ENCODE measurements at regions not wholly inside any gene's neighbourhood (a gene's known extent, or its start where the extent isn't known, plus 50 kb on each side); places are given as distances from the start of the nearest gene placed in this dataset.
"Not testable (repeated sequence)": the region's sequence is repeated elsewhere in the genome, so short reads cannot be mapped to it uniquely, and the experiment has no call there.

DNA sequence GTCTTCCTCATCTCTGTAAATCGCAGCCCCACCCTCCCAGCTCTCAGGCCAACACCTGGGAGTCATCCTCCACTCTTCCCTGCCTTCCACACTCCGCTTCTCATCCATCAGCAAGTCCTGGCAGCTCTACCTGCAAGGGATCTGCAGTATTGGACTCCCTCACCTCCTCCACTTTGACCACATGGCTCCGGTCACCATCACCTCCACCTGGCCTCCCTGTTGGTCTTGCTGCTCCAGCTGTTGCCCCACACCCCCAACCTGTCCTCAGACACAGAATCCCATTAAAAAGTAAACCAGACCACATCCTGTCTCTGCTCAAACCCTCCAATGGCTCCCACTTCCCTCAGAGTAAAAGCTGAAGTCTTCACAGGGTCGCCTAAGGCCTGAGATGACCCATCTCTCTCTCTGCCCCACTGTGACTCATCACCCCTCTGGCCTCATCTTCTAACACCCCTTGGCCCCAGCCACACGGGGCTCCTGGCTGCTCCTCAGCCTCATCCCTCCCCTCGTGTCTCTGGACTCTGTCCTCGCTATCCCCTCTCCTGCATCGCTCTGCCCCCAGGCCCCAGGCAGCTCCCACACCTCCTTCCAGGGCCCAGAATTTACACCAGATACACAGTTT lies 185.1 kb upstream of the SULF2 start:
- no peak for DNase-seq

DNA sequence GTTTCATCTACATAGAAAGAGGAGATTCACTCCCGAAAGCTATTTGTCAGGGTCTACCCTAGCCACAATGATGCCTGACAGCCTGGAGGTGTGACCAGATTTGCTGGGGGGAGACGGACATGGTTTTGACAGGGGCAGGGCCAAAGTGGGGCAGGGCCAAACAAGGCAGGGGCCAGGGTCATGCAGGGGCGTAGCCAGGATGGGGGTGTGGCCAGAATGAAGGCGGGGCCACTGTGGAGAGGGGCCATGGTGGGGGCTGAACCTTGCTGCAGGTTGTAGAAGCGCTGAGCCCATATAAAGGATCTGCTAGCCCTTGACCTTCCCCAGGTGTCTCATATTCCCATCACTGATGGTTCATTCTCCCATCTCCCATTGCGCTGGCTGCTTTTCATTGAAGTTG lies 184.1 kb upstream of the SULF2 start:
- DNase-seq: no peak

DNA sequence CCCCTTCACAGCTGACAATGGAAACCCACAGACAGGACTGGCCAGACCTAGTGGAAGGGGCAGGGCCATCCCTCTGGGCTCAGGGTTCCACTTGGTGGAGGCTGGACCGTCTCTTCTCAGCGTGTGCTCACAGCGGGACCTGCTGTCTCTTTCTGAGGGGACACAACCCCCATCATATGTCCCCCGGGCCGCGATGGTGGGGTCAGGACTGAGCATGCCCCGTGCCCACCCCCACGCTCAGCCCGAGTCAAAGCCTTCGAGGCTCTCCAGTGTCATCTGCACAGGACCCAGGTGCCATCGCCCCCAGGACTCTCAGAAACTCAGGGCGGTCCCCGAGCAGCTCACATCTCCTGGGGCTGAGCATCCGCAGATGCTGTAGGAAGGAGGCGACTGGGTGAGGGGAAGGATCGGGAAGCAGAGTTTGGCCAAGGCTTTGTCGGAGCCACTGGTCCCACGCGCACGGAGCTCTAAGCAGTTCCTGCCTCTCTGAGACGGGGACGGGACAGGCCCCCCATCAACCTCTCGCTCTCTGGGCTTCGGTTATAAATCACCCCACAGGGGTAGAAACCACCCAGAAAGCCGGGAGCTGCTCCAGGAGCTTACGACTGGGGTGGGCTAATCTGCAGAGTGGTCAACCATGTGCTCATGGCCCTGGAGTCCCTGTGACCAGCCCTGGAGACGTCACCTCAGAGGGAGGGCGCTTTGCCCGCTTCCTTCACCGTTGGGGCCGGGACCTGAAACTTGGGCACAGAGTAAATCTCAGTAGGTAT lies 183.4 kb upstream of the SULF2 start:
- no peak for DNase-seq

GRCh38 chr20:47964149-47964548 lies 178.9 kb upstream of the SULF2 start:
- no peak for DNase-seq

DNA sequence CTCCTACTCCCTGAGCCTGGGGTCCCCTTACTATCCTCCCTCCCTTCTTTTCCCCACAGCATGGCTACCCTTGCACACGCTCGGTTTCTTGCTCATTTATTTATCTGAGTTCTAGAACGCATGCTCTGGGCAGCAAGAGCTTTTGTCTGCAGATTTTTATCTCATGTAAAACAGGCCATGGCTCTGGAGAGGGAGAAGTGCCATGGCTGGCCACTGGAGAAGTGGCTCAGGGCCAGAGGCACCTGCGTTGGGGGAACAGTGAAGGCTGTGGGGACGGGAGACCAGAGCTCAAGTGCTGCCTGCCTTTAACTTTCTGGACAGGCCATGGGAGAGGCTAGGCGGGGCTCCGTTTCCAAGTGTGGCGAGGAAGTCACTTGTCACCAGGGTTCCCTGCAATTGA lies 177.7 kb upstream of the SULF2 start:
- DNase-seq: no peak

- no peak for DNase-seq
Measured at GRCh38 chr20:47962286-47962963, 177.1 kb upstream of the SULF2 start.

DNA sequence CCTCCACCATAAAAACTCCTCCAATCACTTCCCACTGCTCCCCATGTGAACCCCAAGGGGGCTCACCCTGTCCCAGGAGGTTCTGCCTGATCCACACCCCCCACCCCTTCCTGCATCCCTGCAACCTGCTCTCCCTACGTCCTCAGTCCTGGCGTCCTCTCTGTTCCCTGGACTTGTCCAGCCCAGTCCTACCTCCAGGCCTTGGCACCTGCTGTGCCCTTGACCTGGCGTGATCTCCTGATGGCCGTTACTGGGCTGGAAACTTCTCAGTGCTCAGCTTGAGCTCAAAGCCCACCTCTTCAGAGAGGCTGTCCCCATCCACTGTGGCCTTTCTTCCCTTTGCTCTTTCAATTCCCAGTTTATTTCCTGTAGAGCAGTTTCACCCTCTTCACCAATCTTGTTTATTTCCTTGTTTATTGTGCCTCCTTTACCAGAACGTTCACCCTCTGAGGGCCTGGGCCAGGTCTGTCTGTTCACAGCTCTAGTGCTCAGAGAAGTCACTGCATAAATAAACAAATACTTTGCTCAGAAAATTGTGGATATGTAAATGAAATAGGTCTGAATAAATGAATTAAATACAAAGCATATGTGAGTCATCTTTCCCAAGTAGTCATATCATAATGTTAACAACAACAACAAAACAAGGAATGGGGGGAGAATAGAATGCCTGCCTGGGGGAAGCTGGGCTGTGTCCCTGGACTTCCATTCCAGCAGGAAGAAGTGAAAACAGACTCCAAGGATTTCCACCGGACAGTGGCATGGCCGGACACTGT lies 175.7 kb upstream of the SULF2 start:
- no peak for DNase-seq

GRCh38 chr20:47960277-47960676 lies 175.0 kb upstream of the SULF2 start:
- DNase-seq: no peak

- not testable (repeated sequence) for DNase-seq
Measured at GRCh38 chr20:47957989-47958801, 172.9 kb upstream of the SULF2 start.

DNA sequence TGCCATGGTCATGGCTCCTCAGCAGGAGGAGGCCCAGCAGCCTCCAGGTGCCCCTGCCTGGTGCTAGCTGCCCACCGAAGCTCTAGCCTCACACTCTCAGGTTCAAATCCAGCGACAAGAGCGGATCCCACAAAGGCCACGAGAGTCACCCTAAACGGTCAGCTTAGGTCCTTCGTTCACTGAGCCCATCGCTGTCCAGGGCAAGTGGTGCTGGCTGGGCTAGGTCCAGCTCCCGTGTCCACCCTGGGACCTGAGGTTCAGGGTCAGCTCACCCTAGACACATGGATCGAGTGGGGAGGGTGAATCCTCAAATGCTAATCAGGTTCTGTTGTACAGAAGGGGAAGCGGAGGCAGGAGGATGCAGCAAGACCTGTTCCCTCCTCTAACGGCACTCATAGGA lies 171.9 kb upstream of the SULF2 start:
- no peak for DNase-seq

DNA sequence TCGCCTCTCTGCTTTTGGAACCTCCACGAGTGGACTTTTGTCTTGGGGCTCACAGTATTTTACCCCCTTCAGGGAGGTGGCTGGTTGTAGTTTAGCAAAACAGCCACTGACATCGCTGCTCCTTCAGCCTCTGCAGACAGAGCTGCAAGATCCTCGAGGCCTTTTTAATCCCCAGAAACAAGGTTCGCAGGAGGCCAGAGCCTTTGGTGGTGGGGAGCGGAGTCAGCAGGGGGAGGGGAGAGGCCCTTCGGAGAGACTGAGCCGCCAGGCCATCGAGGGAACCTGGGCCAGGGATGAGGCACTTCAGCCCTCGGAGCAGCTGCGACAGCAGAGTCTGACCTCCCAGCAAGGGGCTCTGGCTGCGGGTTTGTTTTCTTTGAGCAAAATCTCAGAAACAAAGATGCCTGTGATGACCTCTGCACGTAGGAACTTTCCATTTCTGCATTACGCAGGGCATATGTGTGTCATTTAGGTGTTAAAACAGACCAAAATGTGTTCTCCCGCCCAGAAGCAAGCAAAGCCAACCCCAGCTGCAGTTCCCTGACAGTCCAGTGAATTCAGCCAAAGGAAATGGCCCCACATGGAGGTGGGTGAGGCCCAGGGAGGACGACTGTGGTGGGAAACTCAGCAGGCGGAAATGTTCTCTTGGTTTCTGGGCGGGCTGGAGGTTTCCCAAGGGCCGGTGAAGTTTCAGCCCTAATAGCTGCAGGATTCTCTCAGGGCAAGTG lies 171.2 kb upstream of the SULF2 start:
- DNase-seq: no peak

GRCh38 chr20:47953471-47953870 lies 168.2 kb upstream of the SULF2 start:
- DNase-seq: no peak

GRCh38 chr20:47952023-47952564 lies 166.8 kb upstream of the SULF2 start:
- no peak for DNase-seq

- no peak for DNase-seq
Measured at GRCh38 chr20:47951521-47951971, 166.3 kb upstream of the SULF2 start.

DNA sequence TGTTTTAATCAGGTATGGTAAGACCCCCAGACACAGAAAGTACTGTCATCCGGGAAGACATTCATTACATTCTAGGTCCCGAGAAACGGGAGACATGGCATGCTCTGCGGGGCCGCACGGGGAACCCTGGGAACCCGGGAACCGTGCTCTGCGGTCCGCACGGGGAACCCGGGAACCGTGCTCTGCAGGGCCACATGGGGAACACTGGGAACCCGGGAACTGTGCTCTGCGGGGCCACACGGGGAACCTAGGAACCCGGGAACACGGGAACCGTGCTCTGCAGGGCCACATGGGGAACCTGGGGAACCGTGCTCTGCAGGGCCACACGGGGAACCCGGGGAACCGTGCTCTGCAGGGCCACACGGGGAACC lies 165.6 kb upstream of the SULF2 start:
- no peak for DNase-seq

DNA sequence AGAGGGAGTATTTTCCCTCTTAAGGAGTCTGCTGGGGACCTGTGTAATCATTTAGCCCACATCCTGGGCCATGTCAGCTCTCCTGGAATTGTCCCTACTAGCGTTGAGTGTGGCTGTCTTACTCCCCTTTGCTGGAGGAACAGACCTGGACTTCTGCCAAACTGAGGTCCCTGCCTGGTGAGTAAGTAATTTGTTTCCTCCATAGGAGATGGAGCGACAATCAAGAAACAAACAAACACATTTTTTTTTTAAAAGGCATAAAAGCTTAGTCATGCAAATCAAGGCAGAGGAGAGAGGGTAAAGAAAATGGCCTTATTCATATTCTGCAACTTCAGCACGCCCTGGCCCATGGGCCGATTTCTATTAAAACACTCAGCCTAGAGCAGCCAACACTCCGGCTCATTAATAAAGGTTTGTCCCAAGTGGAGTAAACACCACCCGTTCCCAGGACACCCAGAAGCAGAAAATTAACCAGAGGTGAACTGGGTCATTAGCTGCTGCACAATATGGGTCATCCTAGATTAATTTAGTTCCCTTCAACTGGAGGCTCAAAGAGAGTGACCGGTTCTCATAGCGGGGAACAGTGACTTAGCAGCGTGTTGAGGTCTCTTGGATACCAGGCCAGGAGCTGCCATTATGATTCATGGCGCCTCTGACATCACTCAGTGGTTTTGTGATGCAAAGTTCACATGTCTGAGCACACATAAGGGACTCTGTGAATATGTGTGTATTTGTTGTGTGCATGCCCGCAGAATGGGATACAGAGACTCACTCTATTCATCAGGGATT lies 165.0 kb upstream of the SULF2 start:
- no peak for DNase-seq

DNA sequence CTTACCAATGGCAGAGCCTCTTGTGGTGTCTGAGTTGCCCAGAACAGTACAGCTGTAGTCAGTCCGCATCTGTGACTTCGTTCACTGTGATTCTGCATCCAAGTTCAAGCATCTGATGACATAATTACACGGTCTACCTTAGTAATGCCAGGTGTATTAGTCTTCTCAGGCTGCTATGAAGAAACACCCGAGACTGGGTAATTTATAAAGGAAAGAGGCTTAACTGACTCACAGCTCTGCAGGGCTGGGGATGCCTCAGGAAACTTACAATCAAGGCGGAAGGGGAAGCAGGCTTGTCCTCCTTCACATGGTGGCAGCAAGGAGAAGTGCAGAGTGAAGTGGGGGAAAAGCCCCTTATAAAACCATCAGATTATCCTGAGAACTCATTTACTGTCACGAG lies 163.9 kb upstream of the SULF2 start:
- DNase-seq: no peak

DNA sequence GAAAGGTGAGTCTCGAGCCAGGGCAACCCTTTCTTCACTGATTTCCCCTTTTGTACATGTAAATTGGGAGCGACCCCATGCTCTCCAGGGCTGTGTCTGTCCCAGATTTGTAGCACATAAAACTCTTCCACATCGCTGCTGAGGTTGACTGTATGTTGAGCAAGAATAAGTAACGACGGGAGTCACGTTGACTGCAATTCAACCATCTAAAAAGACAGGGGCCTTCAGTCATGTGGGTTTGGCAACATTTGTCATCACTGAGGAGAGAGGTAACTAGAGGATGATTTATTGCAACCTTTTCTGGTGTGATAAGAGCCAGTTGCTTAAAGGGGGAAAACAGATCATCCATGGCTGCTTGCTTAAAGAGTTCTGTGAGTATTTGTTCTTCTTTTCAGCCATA lies 159.4 kb upstream of the SULF2 start:
- no peak for DNase-seq

DNA sequence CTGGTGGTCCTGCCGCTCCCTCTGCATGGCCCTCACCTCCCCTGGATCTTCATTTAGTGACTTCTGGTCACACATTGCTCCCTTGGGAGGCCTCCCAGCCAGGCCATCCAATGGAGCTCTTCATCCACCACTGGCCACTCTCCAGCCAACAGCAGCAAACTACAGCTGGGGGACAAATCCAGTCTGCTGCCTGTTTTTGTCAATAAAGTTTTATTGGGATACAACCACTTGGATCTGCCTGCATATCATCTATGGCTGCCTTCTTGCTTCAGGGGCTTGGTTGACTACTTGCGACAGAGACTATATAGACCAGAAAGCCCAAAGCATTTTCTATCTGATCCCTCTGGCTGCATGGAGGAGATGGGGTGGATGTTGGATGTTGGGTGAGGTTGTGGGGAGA lies 156.6 kb upstream of the SULF2 start:
- no peak for DNase-seq

GRCh38 chr20:47940101-47940813 lies 155.0 kb upstream of the SULF2 start:
- DNase-seq: no peak
